GM12865 (cell line): ENCODE measurements at regions not wholly inside any gene's neighbourhood (a gene's known extent, or its start where the extent isn't known, plus 50 kb on each side); places are given as distances from the start of the nearest gene placed in this dataset.

Source experiments
- DNase-seq: peaks from one replicate; pipeline ENCODE4 v3.0.0; 2010; ENCODE audit warnings: low read depth
- H3K4me3 ChIP-seq: 2 replicates; pipeline ENCODE4 v1.5.1; 2011; ENCODE audit warnings: mild to moderate bottlenecking, low read depth, low read length, control low read depth
- TF ChIP-seq, protein P1 (sequence below): IDR thresholded peaks from 2 replicates; pipeline ENCODE4 v1.5.1; 2011; ENCODE audit warnings: low read length, control low read depth, low read depth, inconsistent platforms; ENCODE audit not compliant: insufficient read depth; ENCODE audit errors: missing control alignments

DNA sequence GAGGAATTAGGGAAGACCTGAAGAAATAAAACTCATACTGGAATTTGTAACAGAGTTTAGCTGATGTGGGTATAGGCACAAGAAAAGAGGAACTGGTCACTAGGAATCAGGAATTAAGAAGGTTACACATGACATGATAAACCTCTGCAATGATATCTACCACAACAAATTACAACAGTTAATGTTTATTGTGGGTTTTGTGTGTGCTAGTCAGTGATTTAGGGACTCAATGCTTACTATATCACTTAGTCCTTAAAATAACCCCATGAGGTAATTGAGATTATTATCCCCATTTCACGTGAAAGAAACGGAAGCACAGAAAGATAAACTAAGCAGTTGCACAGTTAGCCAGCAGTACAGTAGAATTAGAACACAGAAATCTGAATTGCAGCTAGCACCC, 415.8 kb upstream of the ZEB2 start:
- TF ChIP-seq, protein P1, sequence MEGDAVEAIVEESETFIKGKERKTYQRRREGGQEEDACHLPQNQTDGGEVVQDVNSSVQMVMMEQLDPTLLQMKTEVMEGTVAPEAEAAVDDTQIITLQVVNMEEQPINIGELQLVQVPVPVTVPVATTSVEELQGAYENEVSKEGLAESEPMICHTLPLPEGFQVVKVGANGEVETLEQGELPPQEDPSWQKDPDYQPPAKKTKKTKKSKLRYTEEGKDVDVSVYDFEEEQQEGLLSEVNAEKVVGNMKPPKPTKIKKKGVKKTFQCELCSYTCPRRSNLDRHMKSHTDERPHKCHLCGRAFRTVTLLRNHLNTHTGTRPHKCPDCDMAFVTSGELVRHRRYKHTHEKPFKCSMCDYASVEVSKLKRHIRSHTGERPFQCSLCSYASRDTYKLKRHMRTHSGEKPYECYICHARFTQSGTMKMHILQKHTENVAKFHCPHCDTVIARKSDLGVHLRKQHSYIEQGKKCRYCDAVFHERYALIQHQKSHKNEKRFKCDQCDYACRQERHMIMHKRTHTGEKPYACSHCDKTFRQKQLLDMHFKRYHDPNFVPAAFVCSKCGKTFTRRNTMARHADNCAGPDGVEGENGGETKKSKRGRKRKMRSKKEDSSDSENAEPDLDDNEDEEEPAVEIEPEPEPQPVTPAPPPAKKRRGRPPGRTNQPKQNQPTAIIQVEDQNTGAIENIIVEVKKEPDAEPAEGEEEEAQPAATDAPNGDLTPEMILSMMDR, result no peak
- DNase-seq, result no peak

DNA sequence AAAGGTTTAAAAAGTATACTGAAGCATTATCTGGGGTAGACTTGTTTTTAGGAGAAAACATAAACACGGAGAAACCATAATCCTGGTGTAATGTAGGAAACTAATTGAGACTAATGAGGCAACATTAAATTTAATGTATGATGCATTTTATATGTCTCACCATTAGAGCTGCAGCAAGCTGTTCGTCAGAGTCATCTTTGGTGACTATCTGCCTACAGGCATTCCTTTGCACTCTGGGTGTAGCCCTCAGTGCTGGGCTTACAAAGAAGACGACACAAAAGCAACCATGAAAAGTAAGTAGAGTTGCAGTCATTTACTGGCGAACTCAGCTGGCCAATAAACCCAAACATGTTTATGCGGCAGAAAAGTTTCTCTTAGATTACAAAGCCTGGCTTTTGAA, 415.3 kb upstream of the ZEB2 start:
- TF ChIP-seq, protein P1, result no peak
- no peak for DNase-seq
- no peak overlapping the region for H3K4me3 ChIP-seq

More for the DNA sequence above, 415.8 kb upstream of the ZEB2 start:
- no peak overlapping the region for H3K4me3 ChIP-seq

DNA sequence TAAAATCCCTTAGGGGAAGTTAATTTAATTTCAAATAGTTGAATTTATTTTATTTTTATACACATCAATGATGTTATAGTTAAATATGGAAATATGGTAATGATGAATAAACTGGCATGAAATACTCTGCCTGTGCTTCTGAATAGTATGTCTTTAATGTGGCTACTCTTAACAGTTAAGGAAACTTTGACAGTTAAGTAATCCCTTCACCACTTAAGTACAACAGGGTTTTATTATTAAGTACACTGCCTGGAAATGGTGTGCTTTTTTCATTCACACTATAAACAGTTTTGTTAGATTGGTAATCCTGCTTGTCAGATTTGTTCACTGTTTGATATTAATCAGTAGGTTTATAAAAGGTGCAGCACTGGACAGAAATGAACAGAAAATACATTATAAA, 412.0 kb upstream of the ZEB2 start:
- TF ChIP-seq, protein P1, result no peak
- H3K4me3 ChIP-seq, result no peak overlapping the region

DNA sequence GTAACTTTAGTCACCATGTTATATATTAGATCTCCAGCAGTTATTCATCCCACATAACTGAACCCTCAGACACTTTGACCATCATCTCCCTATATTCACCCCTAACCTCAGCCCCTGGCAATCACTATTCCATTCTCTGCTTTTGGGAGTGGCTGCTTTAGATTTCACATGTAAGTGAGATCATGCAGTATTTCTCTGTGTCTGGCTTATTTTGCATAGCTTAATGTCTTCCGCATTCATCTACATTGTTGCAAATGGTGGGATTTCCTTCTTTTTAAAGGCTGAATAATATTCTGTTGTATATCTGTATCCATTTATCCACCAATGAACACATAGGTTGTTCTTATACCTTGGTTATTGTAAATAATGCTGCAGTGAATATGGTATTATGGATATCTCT, 411.6 kb upstream of the ZEB2 start:
- H3K4me3 ChIP-seq, result no peak overlapping the region
- TF ChIP-seq, protein P1, result no peak
- DNase-seq, result no peak

More for the DNA sequence above, 412.0 kb upstream of the ZEB2 start:
- DNase-seq, result no peak

DNA sequence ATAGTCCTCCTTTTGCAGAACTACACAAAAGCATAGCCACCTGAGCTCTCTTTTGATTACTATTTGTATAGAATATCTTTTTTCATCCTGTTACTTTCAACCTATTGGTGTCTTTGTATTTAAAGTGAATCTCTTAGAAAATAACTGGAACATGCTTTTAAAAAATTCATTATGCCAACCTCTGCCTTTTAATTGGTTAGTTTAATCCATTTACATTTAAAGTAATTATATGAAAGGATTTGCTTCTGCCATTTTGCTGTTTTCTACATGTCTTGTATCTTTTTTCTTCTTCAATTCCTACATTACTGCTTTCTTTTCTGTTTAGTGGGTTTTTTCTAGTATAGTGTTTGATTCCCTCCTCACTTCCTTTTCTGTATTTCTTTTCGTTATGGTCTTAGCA, 407.5 kb upstream of the ZEB2 start:
- TF ChIP-seq, protein P1, result no peak
- no peak overlapping the region for H3K4me3 ChIP-seq
- no peak for DNase-seq

DNA sequence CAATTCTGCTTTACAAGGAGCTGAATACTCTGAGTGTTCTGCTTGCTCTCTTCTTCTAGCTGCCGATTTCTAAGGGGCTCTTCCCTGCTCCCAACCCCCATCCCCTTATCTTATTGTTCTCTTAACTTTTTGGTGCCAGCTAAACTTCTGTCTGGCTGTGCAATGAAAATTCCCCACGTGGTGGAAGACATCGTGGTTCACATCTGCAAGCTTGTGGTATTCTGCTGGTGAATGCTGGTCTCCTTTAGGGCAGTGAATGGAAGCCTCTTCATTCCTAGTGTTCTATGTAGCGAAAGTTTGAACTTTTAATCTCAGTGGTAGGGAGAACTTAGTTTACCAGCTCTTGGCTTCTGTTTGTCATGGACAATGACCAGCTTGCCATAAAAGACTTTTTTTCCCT, 406.0 kb upstream of the ZEB2 start:
- no peak overlapping the region for H3K4me3 ChIP-seq
- no peak for DNase-seq
- TF ChIP-seq, protein P1, result no peak

DNA sequence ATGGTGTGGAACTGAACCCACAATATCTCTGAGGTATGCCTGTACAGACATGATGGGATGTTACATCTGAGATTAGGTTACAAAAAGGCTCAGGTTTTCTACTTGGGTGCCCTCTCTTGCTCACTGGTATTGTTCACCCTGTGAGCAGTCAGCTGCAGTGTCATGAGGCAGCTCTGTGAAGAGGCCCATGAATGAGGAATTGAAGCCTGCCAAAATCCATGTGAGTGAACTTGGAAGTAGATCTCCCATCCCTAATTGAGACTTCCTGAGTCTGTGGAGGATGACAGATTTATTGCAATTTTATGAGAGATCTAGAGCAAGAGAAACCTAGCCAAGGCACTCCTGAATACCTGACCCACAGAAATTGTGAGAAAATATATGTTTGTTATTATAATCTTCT, 404.9 kb upstream of the ZEB2 start:
- DNase-seq, result no peak
- TF ChIP-seq, protein P1, result no peak
- H3K4me3 ChIP-seq, result no peak overlapping the region
